OCI-LY3 (cell line): ENCODE measurements at regions not wholly inside any gene's neighbourhood (a gene's known extent, or its start where the extent isn't known, plus 50 kb on each side); places are given as distances from the start of the nearest gene placed in this dataset.

Source experiments
- H2AFZ ChIP-seq: fragments of 200-600, 300-600 bp; shearing (Covaris generic); 2 replicates; pipeline ENCODE4 v1.6.0; 2014; ENCODE audit warnings: antibody characterized with exemption, low read depth, low read length
- H3K27ac ChIP-seq: fragments of 200-600, 300-600 bp; sonication (generic); 2 replicates; pipeline ENCODE4 v1.5.1; 2014; ENCODE audit warnings: mild to moderate bottlenecking, low read length, moderate library complexity, mixed read lengths
- H3K27me3 ChIP-seq: fragments of 200-600, 300-600 bp; sonication (generic); 2 replicates; pipeline ENCODE4 v1.6.1; 2014; ENCODE audit warnings: low read depth, low read length, mixed read lengths
- H3K36me3 ChIP-seq: fragments of 200-600, 300-600 bp; sonication (generic); replicated peaks from 2 replicates; pipeline ENCODE3; 2014; ENCODE audit warnings: low read depth, low read length, mixed read lengths
- H3K4me1 ChIP-seq: fragments of 300-600, 200-600 bp; sonication (generic); 2 replicates; pipeline ENCODE4 v1.6.1; 2014; ENCODE audit warnings: low read length, mixed read lengths
- H3K4me2 ChIP-seq: fragments of 200-600, 300-600 bp; sonication (generic); 2 replicates; pipeline ENCODE4 v1.6.1; 2014; ENCODE audit warnings: low read length, mixed read lengths
- H3K4me3 ChIP-seq: fragments of 300-600, 200-600 bp; sonication (generic); 2 replicates; pipeline ENCODE4 v1.5.1; 2014; ENCODE audit warnings: antibody characterized with exemption, mild to moderate bottlenecking, low read length, moderate library complexity
- H3K79me2 ChIP-seq: fragments of 300-600, 200-600 bp; shearing (Covaris generic); 2 replicates; pipeline ENCODE4 v1.6.1; 2014; ENCODE audit warnings: mild to moderate bottlenecking, low read length, mixed read lengths
- H3K9ac ChIP-seq: fragments of 300-600, 200-600 bp; shearing (Covaris generic); 2 replicates; pipeline ENCODE4 v1.6.0; 2014; ENCODE audit warnings: mild to moderate bottlenecking, low read length, moderate library complexity
- H3K9me3 ChIP-seq: fragments of 200-600, 300-600 bp; shearing (Covaris generic); 2 replicates; pipeline ENCODE4 v1.6.1; 2014; ENCODE audit warnings: low read length, mixed read lengths; ENCODE audit not compliant: insufficient read depth
- H4K20me1 ChIP-seq: fragments of 200-600, 300-600 bp; sonication (generic); 2 replicates; pipeline ENCODE4 v1.6.1; 2016; ENCODE audit warnings: low read length, mixed read lengths; ENCODE audit not compliant: insufficient read depth
- EZH2phosphoT487 ChIP-seq: fragments of 200-600 bp; shearing (Covaris generic); IDR thresholded peaks from 2 replicates; pipeline ENCODE4 v1.6.1; 2018; ENCODE audit warnings: antibody characterized with exemption, mixed run types, low read depth

- Histone ChIP-seq H3K4me2 (no peak overlapping the region), H3K9ac (no peak overlapping the region), H2AFZ (no peak overlapping the region), H3K27ac (no peak overlapping the region), H3K4me1 (no peaks in the 10 kb centered on the region), H3K4me3 (no peak overlapping the region), H4K20me1 (no peaks in the 10 kb centered on the region), H3K9me3 (no peaks in the 10 kb centered on the region), H3K79me2 (no peaks in the 10 kb centered on the region), H3K36me3 (no peaks in the 10 kb centered on the region), H3K27me3 (no peaks in the 10 kb centered on the region)
- no peak for TF ChIP-seq EZH2phosphoT487
These were observed 49.9 kb upstream of the ZC3H12A start for GRCh38 chr1:37424523-37424922.
